Tibial nerve (tissue), 4 donors: ENCODE measurements at regions not wholly inside any gene's neighbourhood (a gene's known extent, or its start where the extent isn't known, plus 50 kb on each side); places are given as distances from the start of the nearest gene placed in this dataset. TPM values are rescaled to one million over a fixed set of nuclear protein-coding genes. Genes with fewer than 3 reads are reported as not detected.

ENCODE experiments used
- DNase-seq, 2 donors: peaks; one replicate each; pipeline ENCODE4 v3.0.0-alpha.2; 2019; ENCODE audit warnings: low spot score in 2 of 2
- H3K27ac ChIP-seq, 4 donors: fragments of 200-600 bp; sonication (generic) in 3 of 4; one replicate each; pipeline ENCODE4 v1.5.1; 2017 to 2019; ENCODE audit warnings: mild to moderate bottlenecking in 1 of 4
- H3K27me3 ChIP-seq, 2 donors: fragments of 200-600 bp; sonication (generic) in 1 of 2; one replicate each; pipeline versions ENCODE4 v1.5.1 to v1.6.0; 2017 to 2019
- H3K36me3 ChIP-seq, 3 donors: fragments of 200-600 bp; sonication (generic); one replicate each; pipeline ENCODE4 v1.5.1; 2018 to 2019
- H3K4me1 ChIP-seq, 4 donors: fragments of 200-600 bp; sonication (generic) in 3 of 4; one replicate each; pipeline ENCODE4 v1.5.1; 2017 to 2019
- H3K4me3 ChIP-seq, 4 donors: fragments of 200-600 bp; sonication (generic) in 3 of 4; one replicate each; pipeline ENCODE4 v1.5.1; 2017 to 2019; ENCODE audit warnings: mild to moderate bottlenecking in 1 of 4, moderate library complexity in 1 of 4
- H3K9me3 ChIP-seq, 4 donors: fragments of 200-600 bp; sonication (generic) in 3 of 4; one replicate each; pipeline ENCODE4 v1.5.1; 2017 to 2019
- CTCF ChIP-seq, 5 experiments: fragments of 200-600 bp in 3 of 5; fragments of 450-650 bp in 2 of 5; sonication (generic) in 3 of 5; IDR thresholded peaks; one replicate each; pipeline ENCODE4 v1.5.1; 2016 to 2019; ENCODE audit warnings: antibody characterized with exemption in 5 of 5, mild to moderate bottlenecking in 3 of 5, moderate library complexity in 2 of 5
- EP300 ChIP-seq, 2 donors: sonication (generic); formaldehyde crosslinking; IDR thresholded peaks; one replicate each; pipeline ENCODE4 v1.6.1; 2017; ENCODE audit warnings: antibody characterized with exemption in 2 of 2, mild to moderate bottlenecking in 1 of 2
- POLR2A ChIP-seq, 2 donors: fragments of 450-650 bp; IDR thresholded peaks; one replicate each; pipeline ENCODE4 v1.6.1; 2017; ENCODE audit warnings: antibody characterized with exemption in 2 of 2, mild to moderate bottlenecking in 2 of 2, moderate library complexity in 2 of 2
- WGBS, 2 donors: methylation state at CpG; one replicate each; pipeline ENCODE4 v1.1.5; 2018; 5-methylcytosine and 5-hydroxymethylcytosine counted together
- small RNA-seq: library from RNA; depleted of rRNA; stranded (forward); fragments of <200 nt; gene quantifications from one replicate; pipeline ENCODE3, GENCODE V24; 2016

DNA sequence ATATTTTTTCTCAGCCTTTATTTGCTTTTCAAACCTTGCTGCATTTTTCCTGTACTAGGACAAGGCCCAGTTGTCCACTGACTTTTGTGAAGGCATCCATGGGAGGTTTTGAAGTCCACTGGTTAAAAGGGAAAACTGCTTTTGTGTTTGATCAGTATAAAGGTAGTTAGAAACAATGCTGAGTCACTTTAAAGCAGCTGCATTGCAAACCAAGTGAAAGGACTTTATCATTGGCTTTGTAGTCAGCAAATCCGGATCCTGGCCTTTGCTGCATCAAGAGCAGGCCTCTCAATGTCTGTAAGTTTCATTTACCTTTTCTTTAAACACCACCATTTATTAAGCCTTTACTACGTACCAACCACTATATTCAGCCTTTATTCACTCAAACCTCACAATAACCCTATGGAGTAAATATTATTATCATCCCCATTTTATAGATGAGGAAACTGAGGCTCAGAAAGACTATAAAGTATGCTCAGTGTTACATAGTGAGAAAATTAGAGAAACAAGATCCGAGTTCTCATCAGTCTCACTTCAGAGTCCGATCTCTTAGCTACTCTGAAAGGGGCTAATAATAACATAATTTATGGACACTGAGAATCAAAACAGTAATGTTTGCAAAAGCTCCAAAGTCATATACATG, 60.6 kb upstream of the HSD17B12 start:
- H3K36me3 ChIP-seq = no peaks in the 10 kb centered on the region
- no peak for DNase-seq
- WGBS, 2 donors = 81 to 89% methylated on average over 4 of the region's 4 CpGs
- no peak overlapping the region for H3K4me3 ChIP-seq
- H3K27me3 ChIP-seq = no peaks in the 10 kb centered on the region
- no peaks in the 10 kb centered on the region for H3K9me3 ChIP-seq
- TF ChIP-seq CTCF (IDR thresholded peaks at IDR 0.05) (no peak), EP300 (IDR thresholded peaks at IDR 0.05) (no peak), POLR2A (IDR thresholded peaks at IDR 0.05) (no peak)
- no peak overlapping the region for H3K27ac ChIP-seq
- no peaks in the 10 kb centered on the region for H3K4me1 ChIP-seq

- Histone ChIP-seq H3K27ac (no peak overlapping the region), H3K36me3 (no peaks in the 10 kb centered on the region), H3K4me3 (no peak overlapping the region), H3K4me1 (no peaks in the 10 kb centered on the region), H3K9me3 (no peaks in the 10 kb centered on the region), H3K27me3 (peaks cover 0 to 30% of the 10 kb centered on the region in 2 donors)
- TF ChIP-seq EP300 (IDR thresholded peaks at IDR 0.05) (no peak), POLR2A (IDR thresholded peaks at IDR 0.05) (no peak), CTCF (IDR thresholded peaks at IDR 0.05) (no peak)
- WGBS, 2 donors = 62 to 69% methylated on average over 3 of the region's 3 CpGs
- no peak for DNase-seq
These were observed 53.7 kb upstream of the HSD17B12 start for GRCh38 chr11:43626798-43627197.

Small RNA genes lying in the stretch of these regions (small RNA-seq; reads per million reads assigned to genes)
- not detected for gene MIR129-2
- not detected for gene MIR670
